Caco-2 (cell line): ENCODE measurements at regions not wholly inside any gene's neighbourhood (a gene's known extent, or its start where the extent isn't known, plus 50 kb on each side); places are given as distances from the start of the nearest gene placed in this dataset.

ENCODE experiments used
- BruUV-seq: library from RNA; stranded (reverse); fragments of 400-500 nt; replicated peaks from 2 replicates; lab custom pipeline; 2021; lab: Mats Ljungman, UMichigan
- CTCF ChIA-PET: fragments of 300-600 bp; sonication (Branson Sonifier 250); formaldehyde crosslinking; loops from one replicate; lab custom pipeline; 2022; ENCODE audit warnings: antibody characterized with exemption; lab: Charles Lee
- POLR2A ChIA-PET: fragments of 300-600 bp; sonication (Branson Sonifier 250); formaldehyde crosslinking; loops from one replicate; lab custom pipeline; 2022; ENCODE audit warnings: antibody characterized with exemption; lab: Charles Lee
- DNase-seq, 2 experiments: peaks; one replicate each; pipeline versions ENCODE4 v3.0.0 to v3.0.0-alpha.2; 2020 to 2022
- H3K27me3 ChIP-seq: replicated peaks from 2 replicates; pipeline ENCODE4 v1.6.0; 2011; ENCODE audit warnings: low read length; ENCODE audit not compliant: control insufficient read depth, insufficient read depth
- H3K36me3 ChIP-seq: 2 replicates; pipeline ENCODE4 v1.5.1; 2011; ENCODE audit warnings: low read length; ENCODE audit not compliant: control insufficient read depth, insufficient read depth
- H3K4me1 ChIP-seq: fragments of 250-450 bp; sonication (Bioruptor Pico); 2 replicates; pipeline ENCODE4 v1.5.1; 2020; ENCODE audit warnings: mild to moderate bottlenecking
- H3K4me3 ChIP-seq: 2 replicates; pipeline ENCODE4 v1.5.1; 2011; ENCODE audit warnings: low read depth, mild to moderate bottlenecking, control low read depth, low read length
- H3K9me3 ChIP-seq: fragments of 250-450 bp; sonication (Bioruptor Pico); 2 replicates; pipeline ENCODE4 v1.5.1; 2020; ENCODE audit warnings: mild to moderate bottlenecking, moderate library complexity
- H3K27ac Mint-ChIP-seq: one replicate; pipeline ENCODE4 v1.8.0; 2022; ENCODE audit warnings: mixed read lengths; ENCODE audit not compliant: unreplicated experiment
- H3K27me3 Mint-ChIP-seq: one replicate; pipeline ENCODE4 v1.8.0; 2022; ENCODE audit warnings: mixed read lengths; ENCODE audit not compliant: insufficient read depth, unreplicated experiment
- H3K36me3 Mint-ChIP-seq: one replicate; pipeline ENCODE4 v1.8.0; 2022; ENCODE audit warnings: mild to moderate bottlenecking, mixed read lengths; ENCODE audit not compliant: insufficient read depth, unreplicated experiment
- H3K4me1 Mint-ChIP-seq: one replicate; pipeline ENCODE4 v1.8.0; 2022; ENCODE audit warnings: low read depth, mixed read lengths; ENCODE audit not compliant: unreplicated experiment
- H3K4me3 Mint-ChIP-seq: one replicate; pipeline ENCODE4 v1.8.0; 2022; ENCODE audit warnings: mild to moderate bottlenecking, moderate library complexity, mixed read lengths; ENCODE audit not compliant: unreplicated experiment
- H3K9me3 Mint-ChIP-seq: one replicate; pipeline ENCODE4 v1.8.0; 2022; ENCODE audit warnings: mixed read lengths; ENCODE audit not compliant: unreplicated experiment
- CTCF ChIP-seq, 2 experiments: fragments of 200-600 bp in 1 of 2; IDR thresholded peaks; 1 replicate in 1 of 2; 2 replicates in 1 of 2; pipeline versions ENCODE4 v1.5.1 to v1.8.0; 2011 to 2022; ENCODE audit warnings: antibody characterized with exemption in 1 of 2, control low read depth in 1 of 2, inconsistent platforms in 1 of 2, low read depth in 1 of 2, low read length in 1 of 2, mild to moderate bottlenecking in 1 of 2, moderate library complexity in 1 of 2; ENCODE audit not compliant: insufficient read depth in 1 of 2, severe bottlenecking in 1 of 2, unreplicated experiment in 1 of 2
- intact Hi-C: fragments of 100-400 bp; cut with micrococcal nuclease; formaldehyde crosslinking; loops from one replicate; pipeline ENCODE4 v1.10.0; 2022; ENCODE audit not compliant: unreplicated experiment

GRCh38 chr10:69751214-69751613 is 50.5 kb upstream of the COL13A1 start:
- H3K36me3 Mint-ChIP-seq = no peaks in the 10 kb centered on the region
- Histone ChIP-seq H3K9me3 (no peaks in the 10 kb centered on the region), H3K27me3 (peaks cover 11% of the 10 kb centered on the region), H3K36me3 (no peaks in the 10 kb centered on the region), H3K4me3 (no peak overlapping the region), H3K4me1 (no peaks in the 10 kb centered on the region)
- H3K27me3 Mint-ChIP-seq = peaks cover 41% of the 10 kb centered on the region
- no peaks in the 10 kb centered on the region for H3K4me1 Mint-ChIP-seq
- no TSS peak for BruUV-seq
- CTCF ChIA-PET = no interaction called here
- H3K4me3 Mint-ChIP-seq = no peak overlapping the region
- no peak for TF ChIP-seq CTCF (IDR thresholded peaks at IDR 0.05; ENCODE audit: insufficient read depth in 1 of 2, low read depth in 1 of 2, low read length in 1 of 2, severe bottlenecking in 1 of 2, unreplicated experiment in 1 of 2)
- intact Hi-C loops = no loop called here
- POLR2A ChIA-PET = no interaction called here
- no peaks in the 10 kb centered on the region for H3K9me3 Mint-ChIP-seq
- H3K27ac Mint-ChIP-seq = no peak overlapping the region
- no peak for DNase-seq
